NCI-H345 treated with DMSO at 0.1 percent for 48 hours (cell line): ENCODE measurements at regions not wholly inside any gene's neighbourhood (a gene's known extent, or its start where the extent isn't known, plus 50 kb on each side); places are given as distances from the start of the nearest gene placed in this dataset.
"Not testable (repeated sequence)": the region's sequence is repeated elsewhere in the genome, so short reads cannot be mapped to it uniquely, and the experiment has no call there.

Source experiments
- DNase-seq: peaks from one replicate; lab custom pipeline; 2025; ENCODE audit not compliant: unreplicated experiment; lab: John Stamatoyannopoulos, UW

DNA sequence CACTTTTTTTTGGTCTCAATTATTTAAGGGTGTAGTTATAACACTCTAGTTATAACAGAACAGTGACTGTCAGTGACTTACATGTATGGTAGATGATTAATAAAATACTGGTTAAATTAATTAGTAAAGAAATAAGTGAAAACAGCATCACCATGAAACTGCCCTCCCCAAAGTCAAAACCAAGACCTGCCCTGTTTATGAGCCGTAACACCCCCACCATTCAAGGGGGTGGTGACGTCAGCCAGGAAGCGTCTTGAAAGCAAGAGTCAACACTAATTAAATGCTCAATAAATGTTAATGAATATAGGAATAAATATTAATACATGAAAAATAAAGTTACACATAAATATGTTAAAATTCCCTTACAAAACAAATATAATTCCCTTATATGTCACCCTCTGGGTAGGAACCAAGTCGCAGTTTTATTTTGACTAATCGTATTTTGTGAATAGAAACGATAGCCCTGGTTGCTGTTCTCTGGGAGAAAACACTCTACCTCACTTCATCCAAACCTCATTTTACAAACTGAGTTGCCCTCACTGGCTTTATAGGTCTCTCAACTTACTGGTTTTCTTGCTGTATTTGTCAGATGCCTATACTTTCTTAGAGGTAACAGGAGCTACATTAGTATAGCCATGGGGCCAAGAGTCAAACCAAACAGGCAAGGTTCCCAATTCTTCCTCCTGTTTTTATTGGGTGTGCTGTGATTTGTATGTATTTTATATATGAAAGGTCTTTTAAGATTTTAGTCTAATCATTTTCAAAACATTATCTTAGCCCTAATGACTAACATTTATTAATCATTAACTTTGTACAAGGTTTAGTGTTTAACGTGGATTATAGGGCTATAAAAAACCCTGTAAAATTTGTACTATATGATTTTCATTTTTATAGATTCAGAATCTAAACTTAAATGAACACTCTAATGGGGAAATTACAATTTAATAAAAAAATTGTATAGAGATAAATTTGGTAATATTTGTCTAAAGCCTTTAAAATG, 227.9 kb upstream of the IRAK1BP1 start:
- DNase-seq, result no peak

DNA sequence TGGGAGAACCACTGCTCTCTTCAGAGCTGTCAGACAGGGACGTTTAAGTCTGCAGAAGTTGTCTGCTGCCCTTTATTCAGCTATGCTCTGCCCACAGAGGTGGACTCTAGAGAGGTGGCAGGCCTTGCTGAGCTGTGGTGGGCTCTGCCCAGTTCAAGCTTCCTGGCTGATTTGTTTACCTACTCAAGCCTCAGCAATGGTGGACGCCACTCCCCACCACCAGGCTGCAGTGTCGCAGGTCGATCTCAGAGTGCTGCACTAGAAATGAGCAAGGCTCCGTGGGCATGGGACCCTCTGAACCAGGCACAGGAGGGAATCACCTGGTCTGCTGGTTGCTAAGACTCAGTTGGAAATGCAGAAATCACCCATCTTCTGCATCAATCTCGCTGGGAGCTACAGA, 223.4 kb upstream of the IRAK1BP1 start:
- DNase-seq, result not testable (repeated sequence)

DNA sequence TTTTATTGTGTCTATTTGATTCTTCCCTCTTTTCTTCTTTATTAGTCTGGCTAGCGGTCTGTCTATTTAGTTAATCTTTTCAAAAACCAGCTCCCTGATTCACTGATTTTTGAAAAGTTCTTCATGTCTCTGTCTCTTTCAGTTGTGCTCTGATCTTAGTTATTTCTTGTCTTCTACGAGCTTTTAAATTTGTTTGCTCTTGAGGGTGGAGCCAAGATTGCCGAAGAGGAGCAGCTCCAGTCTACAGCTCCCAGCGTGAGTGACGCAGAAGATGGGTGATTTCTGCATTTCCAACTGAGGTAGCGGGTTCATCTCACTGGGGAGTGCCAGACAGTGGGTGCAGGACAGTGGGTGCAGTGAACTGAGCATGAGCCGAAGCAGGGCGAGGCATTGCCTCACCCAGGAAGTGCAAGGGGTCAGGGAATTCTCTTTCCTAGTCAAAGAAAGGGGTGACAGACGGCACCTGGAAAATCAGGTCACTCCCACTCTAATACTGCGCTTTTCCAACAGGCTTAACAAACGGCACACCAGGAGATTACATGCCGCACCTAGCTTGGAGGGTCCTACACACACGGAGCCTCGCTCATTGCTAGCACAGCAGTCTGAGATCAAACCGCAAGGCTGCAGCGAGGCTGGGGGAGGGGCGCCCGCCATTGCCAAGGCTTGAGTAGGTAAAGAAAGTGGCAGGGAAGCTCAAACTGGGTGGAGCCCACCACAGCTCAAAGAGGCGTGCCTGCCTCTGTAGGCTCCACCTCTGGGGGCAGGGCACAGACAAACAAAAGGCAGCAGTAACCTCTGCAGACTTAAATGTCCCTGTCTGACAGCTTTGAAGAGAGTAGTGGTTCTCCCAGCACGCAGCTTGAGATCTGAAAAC, 220.6 kb upstream of the IRAK1BP1 start:
- DNase-seq, result not testable (repeated sequence)

DNA sequence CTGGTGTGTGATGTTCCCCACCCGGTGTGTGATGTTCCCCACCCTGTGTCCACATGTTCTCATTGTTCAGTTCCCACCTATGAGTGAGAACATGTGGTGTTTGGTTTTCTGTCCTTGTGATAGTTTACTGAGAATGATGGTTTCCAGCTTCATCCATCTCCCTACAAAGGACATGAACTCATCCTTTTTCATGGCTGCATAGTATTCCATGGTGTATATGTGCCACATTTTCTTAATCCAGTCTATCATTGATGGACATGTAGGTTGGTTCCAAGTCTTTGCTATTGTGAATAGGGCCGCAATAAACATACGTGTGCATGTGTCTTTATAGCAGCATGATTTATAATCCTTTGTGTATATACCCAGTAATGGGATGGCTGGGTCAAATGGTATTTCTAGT, 201.5 kb upstream of the IRAK1BP1 start:
- DNase-seq, result not testable (repeated sequence)

DNA sequence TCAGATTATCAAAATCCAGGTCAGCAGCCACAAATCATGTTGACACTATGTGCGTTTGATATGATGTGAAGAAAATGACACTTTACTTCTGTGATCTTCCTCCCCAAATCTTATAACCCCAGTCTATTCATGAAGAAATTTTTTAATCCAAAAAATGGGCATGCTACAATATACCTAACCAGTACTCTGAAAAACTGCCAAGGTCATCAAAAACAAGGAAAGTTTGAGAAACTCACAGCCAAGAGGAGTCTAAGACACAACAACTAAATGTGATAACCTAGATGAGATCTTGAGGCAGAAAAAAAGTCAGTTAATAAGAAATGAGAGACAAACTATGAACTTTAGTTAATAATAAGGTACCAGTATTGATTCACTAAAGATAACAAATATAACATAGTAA, 200.6 kb upstream of the IRAK1BP1 start:
- no peak for DNase-seq

DNA sequence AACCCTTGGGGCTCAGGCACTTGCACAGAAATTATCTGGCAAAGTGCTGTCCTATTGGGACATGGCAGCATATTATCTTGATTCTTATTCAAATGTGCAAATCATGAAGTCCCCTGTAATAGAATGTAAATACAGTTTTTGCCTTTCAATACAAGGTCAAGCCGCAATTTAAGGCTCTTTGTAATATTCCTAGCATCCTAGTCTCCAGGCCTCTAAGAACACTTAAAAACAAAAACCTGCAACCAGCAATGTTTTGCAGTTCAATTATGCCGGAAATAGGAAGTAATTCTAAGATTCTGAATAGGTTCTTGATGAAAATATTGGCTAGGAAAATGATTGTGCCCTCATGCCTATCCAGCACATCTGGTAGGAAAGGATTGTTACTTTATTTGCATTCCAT, 197.2 kb upstream of the IRAK1BP1 start:
- DNase-seq, result no peak

DNA sequence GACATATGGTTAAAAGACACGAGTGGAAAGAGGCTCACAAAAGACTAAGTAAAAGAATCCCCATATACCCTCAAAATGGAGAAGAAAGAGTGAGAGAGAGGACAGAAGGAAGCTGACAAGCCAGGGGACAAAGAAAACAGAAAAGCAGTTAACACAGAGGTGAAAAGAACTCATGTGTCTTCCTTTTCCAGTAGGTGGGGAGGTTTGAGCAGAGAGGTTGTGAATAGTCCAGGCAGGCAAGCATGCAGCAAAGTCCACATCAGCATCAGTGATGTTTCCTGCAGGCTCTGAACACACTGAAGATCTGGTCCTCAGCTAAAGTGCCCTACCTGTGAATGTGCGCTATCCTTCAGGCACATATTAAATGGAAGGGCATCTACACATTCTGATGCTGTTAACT, 196.5 kb upstream of the IRAK1BP1 start:
- no peak for DNase-seq

DNA sequence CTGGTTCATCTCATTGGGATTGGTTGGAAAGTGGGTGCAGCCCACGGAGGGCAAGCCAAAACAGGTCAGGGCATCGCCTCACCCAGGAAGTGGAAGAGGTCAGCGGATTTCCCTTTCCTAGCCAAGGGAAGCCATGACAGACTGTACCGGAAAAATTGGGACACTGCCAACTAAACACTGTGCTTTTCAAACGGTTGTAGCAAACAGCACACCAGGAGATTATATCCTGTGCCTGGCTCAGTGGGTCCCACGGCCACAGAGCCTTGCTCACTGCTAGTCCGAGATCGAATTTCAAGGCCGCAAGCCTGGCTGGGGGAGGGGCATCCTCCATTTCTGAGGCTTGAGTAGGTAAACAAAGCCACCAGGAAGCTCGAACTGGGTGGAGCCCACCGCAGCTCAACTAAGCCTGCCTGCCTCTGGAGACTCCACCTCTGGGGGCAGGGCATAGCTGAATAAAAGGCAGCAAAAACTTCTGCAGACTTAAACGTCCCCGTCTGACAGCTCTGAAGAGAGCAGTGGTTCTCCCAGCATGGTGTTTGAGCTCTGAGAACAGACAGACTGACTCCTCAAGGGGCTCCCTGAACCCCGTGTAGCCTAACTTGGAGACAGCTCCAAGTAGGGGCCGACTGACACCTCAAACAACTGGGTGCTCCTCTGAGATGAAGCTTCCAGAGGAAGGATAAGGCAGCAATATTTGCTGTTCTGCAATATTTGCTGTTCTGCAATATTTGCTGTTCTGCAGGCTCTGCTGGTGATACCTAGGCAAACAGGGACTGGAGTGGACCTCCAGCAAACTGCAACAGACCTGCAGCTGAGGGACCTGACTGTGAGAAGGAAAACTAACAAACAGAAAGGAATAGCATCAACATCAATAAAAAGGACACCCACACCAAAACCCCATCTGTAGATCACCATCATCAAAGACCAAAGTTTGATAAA, 191.0 kb upstream of the IRAK1BP1 start:
- not testable (repeated sequence) for DNase-seq

DNA sequence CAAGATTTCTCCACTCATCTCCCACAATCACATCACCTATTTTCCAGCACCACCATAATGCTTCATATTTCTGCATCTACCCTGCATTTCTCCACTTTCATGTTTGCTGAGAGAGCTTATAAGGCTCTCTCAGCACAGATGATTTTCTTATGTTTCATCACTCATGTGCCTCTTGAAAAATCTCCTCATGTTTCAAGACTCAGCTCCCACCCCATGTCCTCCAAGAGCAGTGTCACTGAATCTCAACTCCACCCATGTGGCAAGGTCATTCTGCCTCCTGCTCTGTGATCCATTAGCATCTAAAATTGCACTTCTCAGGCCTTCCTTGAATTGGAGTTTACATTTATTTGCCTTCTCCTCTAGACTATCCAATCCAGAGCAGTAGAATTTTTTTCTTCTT, 178.7 kb upstream of the IRAK1BP1 start:
- DNase-seq, result no peak

DNA sequence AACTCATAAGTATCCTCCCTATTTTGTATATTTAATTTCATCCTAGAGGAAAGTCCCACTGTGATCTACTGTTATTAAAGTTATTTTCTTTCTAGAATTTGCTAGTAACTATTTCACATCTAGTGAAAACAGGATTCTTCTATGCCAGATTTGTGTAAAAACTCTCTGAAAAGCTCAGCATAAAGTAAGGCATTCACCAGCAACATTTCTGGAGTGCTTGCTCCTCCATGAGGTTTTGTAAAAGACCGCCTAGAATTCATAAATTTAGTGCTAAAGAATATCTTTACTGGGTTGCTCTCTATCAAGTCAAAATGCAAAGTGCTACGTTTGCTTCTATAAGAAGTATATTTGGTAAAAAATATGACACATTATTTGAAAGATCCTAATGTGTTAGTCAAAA, 173.5 kb upstream of the IRAK1BP1 start:
- DNase-seq, result no peak

DNA sequence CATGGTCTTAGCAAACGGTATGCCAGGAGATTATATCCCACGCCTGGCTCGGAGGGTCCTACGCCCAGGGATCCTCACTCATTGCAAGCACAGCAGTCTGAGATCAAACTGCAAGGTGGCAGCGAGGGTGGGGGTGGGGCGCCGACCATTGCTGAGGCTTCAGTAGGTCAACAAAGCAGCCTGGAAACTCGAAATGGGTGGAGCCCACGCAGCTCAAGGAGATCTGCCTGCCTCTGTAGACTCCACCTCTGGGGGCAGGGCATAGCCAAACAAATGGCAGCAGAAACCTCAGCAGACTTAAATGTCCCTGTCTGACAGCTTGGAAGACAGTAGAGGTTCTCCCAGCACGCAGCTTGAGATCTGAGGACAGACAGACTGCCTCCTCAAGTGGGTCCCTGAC, 172.7 kb upstream of the IRAK1BP1 start:
- DNase-seq, result not testable (repeated sequence)

DNA sequence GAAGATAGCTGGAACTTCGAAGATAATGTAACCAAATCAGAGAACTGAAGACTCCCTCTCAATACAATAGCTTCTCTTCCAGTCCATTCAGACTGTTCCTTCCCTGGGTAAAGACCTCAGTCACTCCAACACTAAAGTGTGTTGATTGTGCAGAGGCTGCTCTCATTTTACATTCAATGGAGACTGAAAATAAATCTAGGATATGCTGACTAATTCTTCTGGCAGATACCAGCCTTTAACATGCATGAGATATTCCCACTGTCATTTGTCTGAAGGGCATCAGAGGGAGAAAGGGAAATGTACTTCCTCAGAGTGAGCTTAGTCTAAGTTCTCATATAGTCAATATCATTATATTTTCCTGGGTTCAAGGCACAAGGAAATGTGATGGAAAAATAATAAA, 166.4 kb upstream of the IRAK1BP1 start:
- no peak for DNase-seq

DNA sequence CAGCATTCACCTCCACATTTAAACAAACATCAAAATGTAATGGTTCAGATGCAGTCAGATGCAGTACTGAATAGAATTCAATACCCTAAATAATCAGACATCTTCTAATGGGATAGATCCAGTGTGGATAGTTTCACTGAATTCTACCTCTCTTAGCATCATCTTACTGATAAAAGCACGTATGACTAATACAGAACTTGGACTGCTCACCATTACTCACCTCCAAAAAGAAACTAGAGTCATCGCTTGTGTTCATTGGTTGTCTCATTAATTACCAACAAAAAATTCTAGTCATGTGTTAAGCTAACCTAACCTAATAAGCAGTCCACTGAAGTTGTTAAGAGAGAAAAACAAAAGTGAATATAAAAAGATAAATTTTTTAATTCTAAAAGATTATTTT, 165.9 kb upstream of the IRAK1BP1 start:
- DNase-seq, result no peak

DNA sequence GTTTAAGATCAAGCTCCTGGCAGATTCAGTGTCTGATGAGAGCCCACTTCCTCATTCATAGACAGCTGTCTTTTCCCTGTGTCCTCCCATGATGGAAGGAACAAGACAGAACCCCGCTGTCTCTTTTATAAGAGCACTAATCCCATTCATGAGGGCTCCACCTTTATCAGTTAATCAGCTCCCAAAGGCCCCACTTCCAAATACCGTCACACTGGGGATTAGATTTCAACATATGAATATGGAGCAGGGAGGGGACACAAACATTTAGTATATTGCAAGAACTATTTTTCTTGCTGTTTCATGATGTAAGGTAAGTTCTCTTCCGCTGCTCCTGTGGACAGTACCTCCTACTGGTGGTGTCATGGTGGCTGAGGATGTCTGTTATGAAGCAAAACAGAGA, 158.3 kb upstream of the IRAK1BP1 start:
- DNase-seq, result no peak

DNA sequence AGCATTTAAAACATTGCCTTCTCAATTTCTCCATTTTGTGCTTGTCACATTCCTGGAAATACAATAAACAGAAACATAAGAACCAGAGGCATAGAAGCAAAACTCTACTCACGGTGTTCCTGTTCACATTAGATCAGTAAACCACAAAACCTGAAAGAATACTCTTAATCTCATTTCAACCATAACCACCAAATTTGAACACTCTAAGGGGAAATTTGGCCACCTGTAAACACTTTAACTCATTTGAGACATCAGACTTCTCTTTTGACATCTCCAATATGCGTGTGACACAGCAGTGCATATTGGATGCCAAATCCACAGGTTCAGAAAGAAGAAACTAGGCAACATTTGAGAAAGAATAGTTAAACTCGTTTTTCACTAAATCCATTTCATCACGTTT, 153.8 kb upstream of the IRAK1BP1 start:
- no peak for DNase-seq

DNA sequence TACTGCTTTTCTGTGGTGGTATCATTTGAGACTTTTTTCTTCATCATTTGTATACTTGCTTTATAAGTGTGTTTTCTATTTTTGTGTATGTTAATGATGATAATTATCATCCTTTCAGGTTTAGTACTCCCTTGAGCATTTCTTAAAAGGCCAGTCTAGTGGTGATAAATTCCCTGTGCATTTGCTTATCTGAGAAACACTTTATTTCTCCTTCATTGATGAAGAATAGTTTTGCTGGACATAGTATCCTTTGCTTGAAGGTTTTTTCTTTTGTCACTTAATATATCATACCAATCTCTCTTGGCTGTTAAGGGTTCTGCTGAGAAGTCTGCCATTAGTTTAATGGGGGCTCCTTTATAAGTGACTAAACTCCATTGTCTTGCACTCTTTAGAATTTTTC, 123.2 kb upstream of the IRAK1BP1 start:
- DNase-seq, result no peak

DNA sequence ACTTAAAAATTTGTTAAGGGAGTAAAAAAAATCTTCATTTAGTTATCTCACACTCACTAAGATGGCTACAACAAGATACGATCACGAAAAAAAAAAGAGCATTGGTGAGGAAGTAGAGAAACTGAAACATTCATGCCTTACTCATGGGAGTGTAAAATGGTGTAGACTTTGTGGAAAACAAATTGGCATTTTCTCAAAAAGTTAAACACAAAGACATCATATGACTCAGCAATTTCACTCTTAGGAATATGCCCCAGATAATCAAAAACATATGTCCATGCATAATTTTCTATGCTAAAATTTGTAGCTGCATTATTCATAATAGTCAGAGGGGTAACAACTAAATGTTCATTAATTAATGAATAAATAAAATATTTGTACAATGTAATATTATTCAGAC, 120.9 kb upstream of the IRAK1BP1 start:
- DNase-seq, result no peak

DNA sequence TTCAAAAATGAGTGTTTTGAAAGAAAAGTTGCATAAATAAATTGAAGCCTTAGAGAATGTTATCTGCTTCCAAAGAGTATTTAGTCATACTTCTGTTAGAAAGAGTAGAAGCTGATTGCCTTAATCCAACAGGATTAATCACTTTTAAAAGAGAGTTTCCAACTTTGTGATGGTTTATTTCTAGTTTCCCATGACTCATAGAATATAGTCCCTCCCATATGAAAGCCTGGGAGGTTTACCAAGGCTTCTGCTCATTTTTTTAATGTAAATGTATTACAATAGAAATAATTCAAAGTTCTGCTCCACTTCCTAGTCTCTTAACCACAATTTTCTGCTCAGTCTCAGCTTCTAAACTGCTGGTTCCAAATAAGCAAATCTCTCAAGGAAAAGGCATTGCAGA, 118.0 kb upstream of the IRAK1BP1 start:
- no peak for DNase-seq

DNA sequence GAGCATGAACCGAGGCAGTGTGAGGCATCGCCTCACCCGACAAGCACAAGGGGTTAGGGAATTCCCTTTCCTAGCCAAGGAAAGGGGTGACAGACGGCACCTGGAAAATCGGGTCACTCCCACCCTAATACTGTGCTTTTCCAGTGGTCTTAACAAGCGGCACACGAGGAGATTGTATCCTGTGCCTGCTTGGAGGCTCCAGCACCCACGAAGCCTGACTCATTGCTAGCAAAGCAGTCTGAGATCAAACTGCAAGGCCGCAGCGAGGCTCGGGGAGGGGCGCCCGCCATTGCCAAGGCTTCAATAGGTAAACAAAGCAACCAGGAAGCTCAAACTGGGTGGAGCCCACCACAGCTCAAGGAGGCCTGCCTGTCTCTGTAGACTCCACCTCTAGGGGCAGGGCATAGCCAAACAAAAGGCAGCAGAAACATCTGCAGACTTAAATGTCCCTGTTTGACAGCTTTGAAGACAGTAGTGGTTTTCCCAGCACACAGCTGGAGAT, 109.0 kb upstream of the IRAK1BP1 start:
- DNase-seq, result not testable (repeated sequence)

DNA sequence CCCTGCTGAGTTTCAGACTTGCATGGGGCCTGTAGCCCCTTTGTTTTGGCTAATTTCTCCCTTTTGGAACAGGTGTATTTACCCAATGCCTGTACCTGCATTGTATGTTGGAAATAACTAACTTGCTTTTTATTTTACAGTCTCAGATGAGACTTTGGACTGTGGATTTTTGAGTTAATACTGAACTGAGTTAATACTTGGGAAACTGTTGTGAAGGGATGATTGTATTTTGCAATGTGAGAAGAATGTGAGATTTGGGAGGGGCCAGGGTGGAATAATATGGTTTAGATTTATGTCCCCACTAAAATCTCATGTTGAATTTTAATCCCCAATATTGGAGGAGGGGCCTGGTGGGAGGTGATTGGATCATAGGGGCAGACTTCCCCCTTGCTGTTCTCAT, 99.1 kb upstream of the IRAK1BP1 start:
- DNase-seq, result no peak

DNA sequence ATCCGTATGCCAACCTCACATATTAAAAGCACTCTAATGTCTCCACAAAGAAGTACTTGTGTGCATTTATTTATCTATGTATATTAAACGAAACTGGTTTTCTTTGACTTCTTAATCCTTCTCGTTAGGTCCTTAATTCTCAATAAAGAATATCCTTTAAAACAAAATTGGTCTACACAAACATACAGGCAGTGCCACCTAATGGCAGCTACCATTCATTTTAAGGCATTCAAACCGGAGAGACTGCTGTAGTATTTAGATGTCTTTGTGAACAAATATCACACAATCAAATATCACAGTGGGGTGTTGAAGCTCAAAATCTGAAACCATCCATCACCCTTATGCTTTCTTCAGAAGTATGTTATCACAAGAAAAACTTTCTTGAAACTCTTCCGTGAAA, 96.6 kb upstream of the IRAK1BP1 start:
- no peak for DNase-seq
